ENCODE measurements at regions not wholly inside any gene's neighbourhood (a gene's known extent, or its start where the extent isn't known, plus 50 kb on each side); places are given as distances from the start of the nearest gene placed in this dataset.

DNA sequence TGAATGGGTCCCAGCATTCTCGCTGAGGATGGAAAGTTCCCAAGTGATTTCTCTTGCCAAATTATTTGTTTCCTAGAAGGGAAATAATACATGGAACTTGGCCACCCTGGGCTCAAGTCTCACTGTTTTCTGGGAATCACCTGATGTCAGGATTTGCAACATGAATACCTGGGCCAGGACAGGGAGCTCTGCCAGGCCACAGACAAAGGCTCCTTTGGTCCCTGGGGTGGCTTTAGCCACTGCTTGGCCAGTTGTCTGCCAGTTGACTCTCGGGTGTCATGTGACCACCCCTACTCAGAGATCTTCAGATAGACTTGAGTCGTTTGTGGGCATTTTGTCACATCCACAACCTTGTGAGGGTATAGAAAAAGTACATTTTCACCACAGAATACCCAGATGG lies 258.0 kb upstream of the HABP2 start:
- TF ChIP-seq, protein P1, sequence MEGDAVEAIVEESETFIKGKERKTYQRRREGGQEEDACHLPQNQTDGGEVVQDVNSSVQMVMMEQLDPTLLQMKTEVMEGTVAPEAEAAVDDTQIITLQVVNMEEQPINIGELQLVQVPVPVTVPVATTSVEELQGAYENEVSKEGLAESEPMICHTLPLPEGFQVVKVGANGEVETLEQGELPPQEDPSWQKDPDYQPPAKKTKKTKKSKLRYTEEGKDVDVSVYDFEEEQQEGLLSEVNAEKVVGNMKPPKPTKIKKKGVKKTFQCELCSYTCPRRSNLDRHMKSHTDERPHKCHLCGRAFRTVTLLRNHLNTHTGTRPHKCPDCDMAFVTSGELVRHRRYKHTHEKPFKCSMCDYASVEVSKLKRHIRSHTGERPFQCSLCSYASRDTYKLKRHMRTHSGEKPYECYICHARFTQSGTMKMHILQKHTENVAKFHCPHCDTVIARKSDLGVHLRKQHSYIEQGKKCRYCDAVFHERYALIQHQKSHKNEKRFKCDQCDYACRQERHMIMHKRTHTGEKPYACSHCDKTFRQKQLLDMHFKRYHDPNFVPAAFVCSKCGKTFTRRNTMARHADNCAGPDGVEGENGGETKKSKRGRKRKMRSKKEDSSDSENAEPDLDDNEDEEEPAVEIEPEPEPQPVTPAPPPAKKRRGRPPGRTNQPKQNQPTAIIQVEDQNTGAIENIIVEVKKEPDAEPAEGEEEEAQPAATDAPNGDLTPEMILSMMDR (IDR thresholded peaks at IDR 0.05; ENCODE audit: insufficient read depth, low read depth, low read length), result no peak
- H3K4me3 ChIP-seq (ENCODE audit: low read depth, low read length), result no peak overlapping the region
- DNase-seq (ENCODE audit: low read depth), result no peak

DNA sequence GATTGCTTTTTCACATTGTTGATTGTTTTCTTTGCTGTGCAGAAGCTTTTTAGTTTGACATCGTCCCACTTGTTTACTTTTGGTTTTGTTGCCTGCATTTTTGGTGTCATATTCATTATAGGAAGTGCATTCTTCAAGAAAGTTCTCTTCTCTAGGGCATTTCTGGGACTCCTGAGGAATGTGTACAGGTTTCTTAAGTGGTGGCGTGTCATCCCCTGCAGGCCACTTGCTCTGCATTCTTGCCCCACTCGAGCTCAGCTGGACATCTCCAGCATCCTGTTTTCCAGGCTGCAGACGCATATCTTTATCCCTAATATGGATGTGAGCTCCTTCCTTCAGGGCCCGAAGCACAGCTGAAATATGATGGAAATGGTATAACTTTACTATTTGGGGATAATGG lies 255.6 kb upstream of the HABP2 start:
- peak; percentile 71 for DNase-seq (ENCODE audit: low read depth)
- TF ChIP-seq, protein P1 (IDR thresholded peaks at IDR 0.05; ENCODE audit: insufficient read depth, low read depth, low read length), result peak; percentile 12
- H3K4me3 ChIP-seq (ENCODE audit: low read depth, low read length), result no peak overlapping the region

DNA sequence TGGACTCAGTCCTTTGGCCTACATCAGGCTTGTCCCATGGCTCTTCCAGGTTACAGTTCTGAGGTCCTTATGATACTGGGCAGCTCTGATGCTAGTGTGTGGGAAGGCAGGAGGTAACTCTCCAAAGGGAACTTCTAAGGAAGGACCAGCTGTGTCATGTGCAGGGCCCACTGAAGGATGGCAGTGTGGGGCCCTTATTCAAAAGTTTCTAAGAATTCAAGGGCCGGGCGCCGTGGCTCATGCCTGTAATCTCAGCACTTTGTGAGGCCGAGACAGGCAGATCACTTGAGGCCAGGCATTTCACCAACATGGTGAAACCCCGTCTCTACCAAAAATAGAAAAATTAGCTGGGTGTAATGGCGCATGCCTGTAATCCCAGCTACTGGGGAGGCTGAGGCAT lies 254.2 kb upstream of the HABP2 start:
- TF ChIP-seq, protein P1 (IDR thresholded peaks at IDR 0.05; ENCODE audit: insufficient read depth, low read depth, low read length), result no peak
- no peak for DNase-seq (ENCODE audit: low read depth)
- no peak overlapping the region for H3K4me3 ChIP-seq (ENCODE audit: low read depth, low read length)

DNA sequence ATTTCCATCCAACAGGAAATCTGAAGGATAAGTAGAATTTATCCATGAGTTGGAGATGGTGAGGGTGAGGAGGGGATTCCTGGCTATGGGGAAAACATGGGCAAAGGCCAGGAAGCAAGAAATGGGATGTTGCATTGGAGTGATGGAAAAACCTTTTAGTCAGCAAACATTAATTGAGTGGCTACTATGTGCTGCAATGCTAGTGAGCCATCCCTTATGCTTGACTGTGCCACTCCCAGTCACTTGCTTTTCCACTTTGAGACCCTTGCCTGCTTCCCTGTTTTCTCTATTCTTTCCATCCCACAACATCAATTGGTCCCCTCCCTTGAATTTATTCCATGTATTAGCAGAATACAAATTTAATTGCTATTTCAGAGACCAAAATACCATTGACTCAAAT lies 252.7 kb upstream of the HABP2 start:
- no peak overlapping the region for H3K4me3 ChIP-seq (ENCODE audit: low read depth, low read length)
- TF ChIP-seq, protein P1 (IDR thresholded peaks at IDR 0.05; ENCODE audit: insufficient read depth, low read depth, low read length), result no peak
- DNase-seq (ENCODE audit: low read depth), result no peak

DNA sequence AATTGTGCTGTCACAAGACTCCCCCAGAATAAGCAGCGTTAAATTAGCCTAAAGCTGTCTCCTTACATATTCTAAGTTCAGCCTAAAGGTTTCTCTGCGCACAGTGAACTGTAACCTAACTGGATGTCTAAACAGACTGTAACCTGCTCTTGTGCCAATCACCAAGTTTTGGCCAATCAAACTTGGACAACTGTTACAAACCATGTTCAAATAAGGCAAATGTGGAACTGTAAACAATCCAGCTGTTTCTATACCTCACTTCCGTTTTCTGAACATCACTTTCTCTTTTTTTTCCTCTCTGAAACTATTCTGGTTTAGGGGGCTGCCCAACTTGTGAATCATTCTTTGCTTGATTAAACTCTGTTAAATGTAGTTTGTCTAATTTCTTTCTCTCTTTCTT lies 252.2 kb upstream of the HABP2 start:
- TF ChIP-seq, protein P1 (IDR thresholded peaks at IDR 0.05; ENCODE audit: insufficient read depth, low read depth, low read length), result no peak
- DNase-seq (ENCODE audit: low read depth), result no peak
- H3K4me3 ChIP-seq (ENCODE audit: low read depth, low read length), result no peak overlapping the region

DNA sequence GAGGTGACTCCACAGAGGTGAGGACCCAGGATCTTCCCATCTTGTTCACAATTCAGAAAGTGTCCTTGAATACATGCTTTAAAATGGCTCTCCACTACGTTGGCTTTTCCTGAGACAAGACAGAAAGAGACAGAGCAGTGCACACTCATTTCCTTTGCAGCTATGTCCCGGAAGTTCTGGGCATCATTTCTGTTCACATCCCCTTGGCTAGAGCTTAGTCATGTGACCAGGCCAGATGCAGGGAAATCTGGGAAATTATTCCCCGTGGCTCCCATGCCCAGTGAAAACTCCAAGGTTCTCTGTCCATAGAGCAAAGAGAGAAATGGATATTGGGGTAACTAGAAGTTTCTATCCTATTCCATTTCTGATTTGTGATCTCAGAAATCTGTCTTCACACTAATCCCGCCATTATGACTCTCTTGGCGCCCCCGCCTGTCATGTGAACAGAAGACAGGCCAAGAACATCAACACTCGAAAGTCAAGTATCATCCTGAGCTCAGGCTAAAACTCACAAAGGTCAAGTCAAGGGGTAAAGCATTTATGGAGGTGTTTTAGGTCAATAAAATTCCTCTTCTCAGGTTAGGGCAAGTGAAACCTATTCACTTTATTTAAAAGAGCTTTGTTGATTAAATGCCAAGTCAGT lies 251.4 kb upstream of the HABP2 start:
- TF ChIP-seq, protein P1 (IDR thresholded peaks at IDR 0.05; ENCODE audit: insufficient read depth, low read depth, low read length), result no peak
- DNase-seq (ENCODE audit: low read depth), result no peak
- no peak overlapping the region for H3K4me3 ChIP-seq (ENCODE audit: low read depth, low read length)

DNA sequence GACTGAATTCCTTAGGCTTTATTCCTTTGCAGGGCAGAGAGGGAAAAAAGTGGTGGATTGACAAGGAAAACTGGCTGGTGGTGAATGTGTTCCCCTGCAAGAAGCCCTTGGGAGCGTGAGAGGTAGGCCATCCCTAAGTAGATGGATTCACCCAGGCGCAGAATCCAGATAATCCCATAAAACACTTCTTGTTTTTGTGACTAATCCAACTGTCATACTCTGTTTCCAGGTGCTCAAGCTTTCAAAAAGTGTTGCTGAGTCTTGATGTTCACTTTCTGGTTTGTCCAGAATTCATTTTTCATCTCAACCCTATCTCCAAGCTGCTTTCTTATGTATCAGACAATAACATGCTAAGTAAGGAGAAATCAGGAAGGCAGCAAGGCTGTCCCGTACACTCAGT lies 250.8 kb upstream of the HABP2 start:
- TF ChIP-seq, protein P1 (IDR thresholded peaks at IDR 0.05; ENCODE audit: insufficient read depth, low read depth, low read length), result no peak
- no peak for DNase-seq (ENCODE audit: low read depth)

More for the DNA sequence above, 250.8 kb upstream of the HABP2 start:
- no peak overlapping the region for H3K4me3 ChIP-seq (ENCODE audit: low read depth, low read length)

Measured in fibroblast of villous mesenchyme (primary cell).